HUDEP-2 (cell line): ENCODE measurements at regions not wholly inside any gene's neighbourhood (a gene's known extent, or its start where the extent isn't known, plus 50 kb on each side); places are given as distances from the start of the nearest gene placed in this dataset.
"Not testable (repeated sequence)": the region's sequence is repeated elsewhere in the genome, so short reads cannot be mapped to it uniquely, and the experiment has no call there.

ENCODE experiments used
- DNase-seq, 76 experiments: peaks; one replicate each; lab custom pipeline; 2025; ENCODE audit not compliant: unreplicated experiment in 76 of 76; lab: John Stamatoyannopoulos, UW

DNA sequence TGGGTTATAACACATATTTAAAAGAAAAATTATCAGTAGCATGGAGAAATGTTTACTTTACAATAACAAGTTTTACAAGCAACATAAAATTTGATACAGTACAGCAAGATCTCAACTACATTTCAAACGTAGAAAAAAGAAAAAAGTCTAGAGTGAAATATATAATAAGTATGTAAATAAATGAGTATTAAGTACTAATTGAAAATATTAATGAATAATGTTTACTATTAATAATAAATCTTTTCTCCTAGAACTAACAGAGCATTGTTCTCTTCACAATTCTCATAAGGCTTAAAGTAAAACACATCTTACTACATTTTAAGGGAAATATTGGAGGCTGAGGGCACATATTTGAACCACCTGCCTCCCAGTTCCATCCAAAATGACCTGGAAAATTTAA is 72.1 kb downstream of the TMEM212 start:
- no peak for DNase-seq

GRCh38 chr3:171916888-171917287 is 73.7 kb downstream of the TMEM212 start:
- DNase-seq = no peak

DNA sequence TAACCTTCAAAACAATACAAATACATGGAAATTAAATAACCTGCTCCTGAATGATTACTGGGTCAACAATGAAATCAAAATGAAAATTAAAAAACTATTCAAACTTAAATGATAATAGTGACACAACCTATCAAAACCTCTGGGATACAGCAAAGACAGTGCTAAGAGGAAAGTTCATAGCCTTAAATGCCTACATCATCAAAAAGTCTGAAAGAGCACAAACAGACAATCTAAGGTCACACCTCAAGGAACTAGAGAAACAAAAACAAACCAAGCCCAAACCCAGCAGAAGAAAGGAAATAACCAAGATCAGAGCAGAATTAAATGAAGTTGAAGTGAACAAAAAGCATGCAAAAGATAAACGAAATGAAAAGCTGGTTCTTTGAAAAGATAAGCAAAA is 79.5 kb downstream of the TMEM212 start:
- DNase-seq = not testable (repeated sequence)

DNA sequence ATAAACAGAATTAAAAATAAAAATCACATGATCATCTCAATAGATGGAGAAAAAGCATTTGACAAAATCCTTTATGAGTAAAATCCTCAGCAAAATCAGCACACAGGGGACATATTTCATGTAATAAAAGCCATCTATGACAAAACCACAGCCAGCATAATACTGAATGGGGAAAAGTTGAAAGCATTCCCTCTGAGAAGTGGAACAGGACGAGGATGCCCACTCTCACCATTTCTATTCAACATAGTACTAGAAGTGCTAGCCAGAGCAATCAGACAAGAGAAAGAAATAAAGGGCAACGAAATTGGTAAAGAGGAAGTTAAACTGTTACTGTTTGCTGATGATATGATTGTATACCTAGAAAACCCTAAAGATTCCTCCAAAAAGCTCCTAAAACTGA is 80.5 kb downstream of the TMEM212 start:
- not testable (repeated sequence) for DNase-seq

- not testable (repeated sequence) for DNase-seq
These were observed 81.7 kb downstream of the TMEM212 start for GRCh38 chr3:171924864-171925263.

DNA sequence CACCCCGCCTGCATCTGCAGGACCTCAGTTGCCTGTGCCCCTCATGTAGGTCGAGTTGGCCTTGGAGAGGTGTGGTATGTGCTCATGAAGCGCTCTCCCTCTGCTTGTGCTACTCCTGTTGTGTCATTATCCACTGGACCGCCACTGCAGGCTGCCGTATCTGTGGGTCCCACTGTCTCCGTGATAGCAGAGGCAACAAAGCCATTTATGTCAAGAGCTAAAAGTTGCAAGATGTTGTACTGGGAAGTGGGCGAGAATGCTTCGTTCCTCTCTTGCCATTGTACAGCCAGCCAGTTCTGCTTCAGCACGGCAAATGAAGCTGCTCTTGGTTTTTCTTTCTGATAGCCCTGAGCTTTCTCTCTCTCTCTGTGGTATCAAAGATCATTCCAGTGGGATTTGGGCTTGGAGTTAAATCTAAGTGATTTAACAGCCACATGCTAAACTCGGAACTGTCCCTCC is 89.0 kb downstream of the TMEM212 start:
- no peak for DNase-seq

DNA sequence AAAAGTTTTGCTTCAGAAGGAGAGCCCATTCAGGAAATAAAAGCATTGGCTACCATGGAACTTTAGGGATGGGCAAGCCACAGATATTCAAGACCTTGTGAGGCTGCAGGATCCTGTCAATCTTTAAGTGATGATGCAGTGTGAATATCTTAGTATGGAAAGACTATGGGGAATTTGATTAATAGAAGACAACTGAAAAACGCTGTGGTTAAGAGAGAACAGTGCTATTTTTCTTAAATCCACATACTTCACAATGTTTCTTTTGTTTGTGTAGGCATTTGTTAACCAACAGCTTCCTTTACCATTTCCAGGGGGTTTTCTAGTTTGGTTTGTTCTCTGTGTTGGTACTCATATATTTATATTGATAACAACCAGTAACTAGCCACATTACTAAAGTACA is 90.3 kb downstream of the TMEM212 start:
- DNase-seq = no peak

DNA sequence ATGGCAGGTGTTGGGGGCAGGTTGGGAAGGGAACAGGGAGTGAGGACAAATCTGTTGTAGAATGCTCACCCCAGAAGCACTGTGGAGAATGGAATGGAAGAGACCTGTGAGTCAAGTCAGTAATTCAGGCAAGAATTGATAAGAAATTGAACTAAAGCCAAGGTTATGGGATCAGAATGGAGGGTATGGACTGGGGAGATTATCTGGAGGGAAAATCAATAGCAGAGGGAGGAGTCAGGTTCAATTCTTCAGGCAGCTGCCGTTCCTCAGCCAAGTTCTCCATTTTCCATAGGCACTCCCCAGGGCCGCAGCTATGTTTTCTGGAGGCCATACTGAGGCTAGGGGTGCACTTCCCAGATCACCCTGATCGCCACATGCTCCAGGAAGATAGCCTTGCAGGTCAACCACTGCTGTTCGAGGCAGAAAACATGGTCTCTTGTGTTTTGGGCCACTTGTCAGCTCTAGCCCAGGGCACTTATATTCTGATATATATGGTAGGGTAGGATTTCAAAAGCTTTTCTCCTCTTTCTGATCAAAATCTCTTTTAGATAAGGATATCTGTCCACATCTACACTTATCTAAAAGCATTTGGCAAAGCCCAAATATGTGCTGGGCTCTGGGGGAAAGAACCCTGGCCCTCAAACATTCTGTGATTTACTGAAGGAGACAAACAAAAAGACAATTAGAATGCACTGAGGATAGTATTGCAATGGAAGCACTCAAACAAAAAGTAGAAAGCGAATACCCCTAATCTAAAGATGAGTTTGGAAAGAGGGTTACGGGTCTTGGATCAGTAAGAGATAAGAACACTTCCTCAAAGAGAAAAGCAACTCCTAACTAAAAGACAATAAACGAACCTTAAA is 92.3 kb downstream of the TMEM212 start:
- DNase-seq = no peak

- DNase-seq = no peak
These were observed 93.2 kb downstream of the TMEM212 start for GRCh38 chr3:171936191-171936841.

DNA sequence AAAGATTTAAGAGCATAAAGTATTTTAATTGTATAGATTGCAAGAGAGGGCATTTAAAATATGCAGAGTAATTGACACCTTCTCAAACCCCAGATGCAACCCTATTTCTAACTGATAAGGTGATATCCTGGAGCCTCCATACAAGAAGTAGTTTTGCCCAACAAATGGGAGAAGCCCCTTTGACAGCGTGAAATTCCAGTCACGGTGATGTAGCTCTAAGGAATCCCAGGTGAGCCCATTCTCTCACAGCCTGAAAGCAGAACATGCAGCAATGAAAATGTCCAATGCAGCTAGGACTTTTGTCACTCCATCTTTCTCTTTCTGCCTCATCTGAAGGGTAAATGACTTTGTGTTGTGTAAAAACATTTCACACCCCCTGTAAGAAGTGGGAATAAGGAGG is 96.4 kb downstream of the TMEM212 start:
- no peak for DNase-seq

DNA sequence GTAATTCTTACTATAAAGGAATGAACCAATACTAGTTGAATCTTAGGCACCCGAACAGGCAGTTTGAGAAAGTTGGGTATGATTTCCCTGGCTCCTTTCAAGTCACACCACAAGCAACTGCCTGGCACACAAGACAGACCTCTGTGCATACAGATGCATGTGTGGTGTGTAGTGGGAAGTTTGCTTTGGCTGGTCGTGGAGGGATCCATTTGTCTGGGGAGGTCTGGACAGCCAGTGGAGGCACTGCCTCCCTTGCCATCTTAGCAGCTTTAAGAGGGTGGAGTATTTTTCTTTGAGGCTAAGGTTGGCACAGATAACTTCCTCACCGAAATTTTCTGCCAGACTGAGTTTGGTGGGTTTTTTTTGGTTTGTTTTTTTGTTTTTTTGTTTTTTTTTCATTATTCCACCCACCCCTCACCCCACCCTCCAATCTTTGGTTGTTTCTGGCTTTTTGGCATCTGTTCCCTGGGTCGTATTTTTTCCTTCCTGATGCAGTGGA is 97.1 kb downstream of the TMEM212 start:
- no peak for DNase-seq

DNA sequence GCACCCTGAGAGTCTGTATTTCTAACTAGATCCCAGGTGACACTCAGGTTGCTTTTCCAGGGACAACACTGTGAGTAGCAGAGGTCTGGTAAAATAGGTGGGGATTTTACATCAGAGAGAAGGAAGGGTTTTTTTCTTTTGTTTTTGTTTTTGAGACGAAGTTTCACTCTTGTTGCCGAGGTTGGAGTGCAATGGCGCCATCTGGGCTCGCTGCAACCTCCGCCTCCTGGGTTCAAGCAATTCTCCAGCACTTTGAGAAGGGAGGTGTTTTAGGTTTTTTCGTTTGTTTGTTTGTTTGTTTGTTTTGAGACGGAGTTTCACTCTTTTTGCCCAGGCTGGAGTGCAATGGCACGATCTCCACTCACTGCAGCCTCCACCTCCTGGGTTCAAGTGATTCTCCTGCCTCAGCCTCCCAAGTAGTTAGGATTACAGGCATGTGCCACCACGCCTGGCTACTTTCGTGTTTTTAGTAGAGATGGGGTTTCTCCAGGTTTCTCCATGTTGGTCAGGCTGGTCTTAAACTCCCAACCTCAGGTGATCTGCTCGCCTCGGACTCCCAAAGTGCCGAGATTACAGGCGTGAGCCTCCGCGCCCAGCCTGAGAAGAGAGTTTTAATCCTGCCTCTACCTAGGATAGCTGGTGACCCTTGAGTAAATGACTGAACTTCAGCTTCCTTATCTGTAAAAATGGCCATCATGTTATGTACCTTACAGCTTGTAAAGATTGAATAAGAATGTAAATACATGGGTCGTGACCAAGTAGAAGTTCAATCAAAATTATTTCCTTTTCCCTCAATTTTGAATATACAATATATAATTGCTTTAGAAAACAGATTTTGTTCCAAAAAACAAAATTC is 95.9 kb upstream of the FNDC3B start:
- no peak for DNase-seq

GRCh38 chr3:171944118-171945016 is 95.0 kb upstream of the FNDC3B start:
- DNase-seq = no peak

DNA sequence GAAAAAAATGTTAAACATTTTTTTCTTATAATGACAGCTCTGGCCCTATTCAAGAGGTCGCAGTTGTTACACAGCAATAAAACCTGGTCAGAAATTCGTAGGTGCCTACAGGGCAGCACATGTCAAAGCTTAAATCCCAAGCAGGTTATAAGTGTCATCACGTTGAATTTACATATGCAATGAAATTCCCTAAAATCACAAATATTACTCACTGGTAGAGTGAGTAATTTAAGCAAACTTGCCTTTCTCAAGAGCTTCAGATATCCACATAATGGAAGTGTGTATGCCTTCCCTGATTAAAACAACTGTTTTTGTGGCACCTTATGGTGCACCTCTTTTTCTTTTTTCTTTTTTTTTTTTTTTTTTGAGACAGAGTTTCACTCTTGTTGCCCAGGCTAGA is 90.7 kb upstream of the FNDC3B start:
- DNase-seq = no peak

- no peak for DNase-seq
These were observed 89.8 kb upstream of the FNDC3B start for GRCh38 chr3:171949554-171949953.

GRCh38 chr3:171950373-171950772 is 89.0 kb upstream of the FNDC3B start:
- DNase-seq = no peak

DNA sequence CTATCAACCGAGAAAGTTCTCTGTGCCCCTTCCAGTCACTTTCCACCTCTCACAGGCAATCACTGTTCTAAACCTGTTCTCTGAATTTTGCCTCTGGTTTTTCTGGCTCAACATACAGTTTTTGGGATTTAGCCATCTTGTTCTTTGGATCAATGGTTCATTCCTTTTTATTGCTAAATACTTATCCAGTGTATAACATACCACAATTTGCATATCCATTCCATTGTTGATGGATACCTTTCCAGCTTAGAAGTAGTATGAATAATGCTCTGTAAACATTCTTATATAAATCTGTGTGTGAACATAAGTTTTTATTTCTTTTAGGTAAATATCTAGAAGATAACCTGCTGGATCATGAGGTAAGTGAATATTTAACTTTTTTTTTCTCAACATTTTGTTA is 87.8 kb upstream of the FNDC3B start:
- DNase-seq = no peak

GRCh38 chr3:171953301-171954022 is 85.9 kb upstream of the FNDC3B start:
- no peak for DNase-seq

DNA sequence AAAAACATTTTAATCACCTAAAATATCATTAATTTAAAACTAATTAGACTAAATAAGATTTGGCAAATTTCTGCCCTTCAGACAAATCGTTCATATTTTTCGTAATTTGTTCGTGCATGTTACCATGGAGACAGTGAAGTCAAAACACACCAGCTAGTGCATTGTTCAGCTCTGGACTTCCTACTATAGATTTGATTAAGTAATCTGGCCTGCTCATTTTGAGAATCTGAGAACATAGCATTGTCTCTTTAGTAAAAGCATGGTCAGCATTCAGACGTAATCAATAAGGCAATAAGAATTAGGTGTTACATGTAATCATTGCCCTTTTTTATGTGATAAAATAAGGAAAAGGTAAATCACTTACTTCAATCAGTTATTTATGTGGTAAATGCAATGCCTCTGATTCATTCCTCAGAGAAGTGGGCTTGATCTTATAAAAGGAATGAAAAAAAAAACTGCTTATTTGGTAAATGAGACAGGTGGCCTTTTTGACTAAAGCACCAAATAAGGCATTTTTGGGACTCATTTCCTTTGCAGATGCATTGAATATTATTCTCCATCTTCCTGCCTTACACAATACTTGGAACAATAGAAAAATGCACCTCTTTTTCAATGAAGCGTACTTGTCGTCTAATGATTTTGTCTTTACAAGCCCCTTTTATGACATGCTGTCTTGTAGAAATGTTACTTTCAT is 84.5 kb upstream of the FNDC3B start:
- no peak for DNase-seq
